Choroid plexus epithelial cell (primary cell): ENCODE measurements at regions not wholly inside any gene's neighbourhood (a gene's known extent, or its start where the extent isn't known, plus 50 kb on each side); places are given as distances from the start of the nearest gene placed in this dataset.

Experiments used
- DNase-seq: peaks from one replicate; pipeline ENCODE4 v3.0.0-alpha.2; 2010; ENCODE audit warnings: low read depth
- H3K4me3 ChIP-seq: 2 replicates; pipeline ENCODE4 v1.5.1; 2011; ENCODE audit warnings: low read depth, mild to moderate bottlenecking, control low read depth, low read length, moderate library complexity
- CTCF ChIP-seq: conservative IDR thresholded peaks from 2 replicates; pipeline ENCODE4 v1.5.1; 2011; ENCODE audit warnings: low read depth, mild to moderate bottlenecking, control low read depth, inconsistent platforms, low read length, moderate library complexity

GRCh38 chr5:23405316-23406068 is 101.9 kb upstream of the PRDM9 start:
- TF ChIP-seq CTCF: no peak
- no peak for DNase-seq
- no peak overlapping the region for H3K4me3 ChIP-seq

- TF ChIP-seq CTCF: no peak
- no peak for DNase-seq
- H3K4me3 ChIP-seq: no peak overlapping the region
Observed at GRCh38 chr5:23402585-23402984, 104.8 kb upstream of the PRDM9 start.

- DNase-seq: no peak
- no peak for TF ChIP-seq CTCF
- H3K4me3 ChIP-seq: no peak overlapping the region
Observed at GRCh38 chr5:23400951-23401350, 106.5 kb upstream of the PRDM9 start.

- H3K4me3 ChIP-seq: no peak overlapping the region
- DNase-seq: no peak
- no peak for TF ChIP-seq CTCF
Observed at GRCh38 chr5:23396346-23396745, 111.1 kb upstream of the PRDM9 start.

GRCh38 chr5:23389291-23390101 is 117.9 kb upstream of the PRDM9 start:
- no peak for TF ChIP-seq CTCF
- DNase-seq: no peak
- H3K4me3 ChIP-seq: no peak overlapping the region

- no peak overlapping the region for H3K4me3 ChIP-seq
- TF ChIP-seq CTCF: no peak
- no peak for DNase-seq
Observed at GRCh38 chr5:23385036-23385435, 122.4 kb upstream of the PRDM9 start.
